ENCODE measurements at regions not wholly inside any gene's neighbourhood (a gene's known extent, or its start where the extent isn't known, plus 50 kb on each side); places are given as distances from the start of the nearest gene placed in this dataset.

GRCh38 chr16:59655031-59655430 is 920.9 kb upstream of the GOT2 start:
- no peaks in the 10 kb centered on the region for H4K20me1 ChIP-seq (ENCODE audit: insufficient read depth, low read length)
- no peaks in the 10 kb centered on the region for H3K27me3 ChIP-seq (replicated peaks; ENCODE audit: insufficient read depth, low read length)
- no peaks in the 10 kb centered on the region for H3K79me2 ChIP-seq (ENCODE audit: low read length)
- DNase-seq = no peak
- H3K9me3 ChIP-seq (replicated peaks; ENCODE audit: insufficient read depth, low read length) = no peaks in the 10 kb centered on the region
- H3K4me3 ChIP-seq (ENCODE audit: low read length) = no peak overlapping the region
- no peaks in the 10 kb centered on the region for H3F3A ChIP-seq (ENCODE audit: insufficient read depth, low read length)
- no peak overlapping the region for H3K4me2 ChIP-seq (ENCODE audit: low read depth, low read length)
- no peaks in the 10 kb centered on the region for H3K36me3 ChIP-seq (replicated peaks; ENCODE audit: insufficient read depth, low read length)
- H2AFZ ChIP-seq (ENCODE audit: low read length) = no peak overlapping the region
- no peaks in the 10 kb centered on the region for H3K4me1 ChIP-seq (ENCODE audit: low read length)
- H3K9ac ChIP-seq (ENCODE audit: low read length) = no peak overlapping the region
- H3K27ac ChIP-seq (ENCODE audit: low read length) = no peak overlapping the region
- TF ChIP-seq EZH2 (optimal IDR thresholded peaks at IDR 0.05; ENCODE audit: low read depth, low read length) (no peak), CTCF (IDR thresholded peaks at IDR 0.05; ENCODE audit: low read length) (no peak), EZH2phosphoT487 (IDR thresholded peaks at IDR 0.05; ENCODE audit: low read length) (no peak)
- H3K9me2 ChIP-seq (replicated peaks; ENCODE audit: insufficient read depth, low read length) = no peaks in the 10 kb centered on the region

GRCh38 chr16:59654455-59654854 is 920.3 kb upstream of the GOT2 start:
- H4K20me1 ChIP-seq (ENCODE audit: insufficient read depth, low read length) = no peaks in the 10 kb centered on the region
- no peaks in the 10 kb centered on the region for H3K9me2 ChIP-seq (replicated peaks; ENCODE audit: insufficient read depth, low read length)
- no peaks in the 10 kb centered on the region for H3F3A ChIP-seq (ENCODE audit: insufficient read depth, low read length)
- no peaks in the 10 kb centered on the region for H3K4me1 ChIP-seq (ENCODE audit: low read length)
- no peak overlapping the region for H2AFZ ChIP-seq (ENCODE audit: low read length)
- H3K4me3 ChIP-seq (ENCODE audit: low read length) = no peak overlapping the region
- no peaks in the 10 kb centered on the region for H3K9me3 ChIP-seq (replicated peaks; ENCODE audit: insufficient read depth, low read length)
- H3K79me2 ChIP-seq (ENCODE audit: low read length) = no peaks in the 10 kb centered on the region
- no peak overlapping the region for H3K4me2 ChIP-seq (ENCODE audit: low read depth, low read length)
- H3K36me3 ChIP-seq (replicated peaks; ENCODE audit: insufficient read depth, low read length) = no peaks in the 10 kb centered on the region
- no peak overlapping the region for H3K27ac ChIP-seq (ENCODE audit: low read length)
- no peak for DNase-seq
- no peaks in the 10 kb centered on the region for H3K27me3 ChIP-seq (replicated peaks; ENCODE audit: insufficient read depth, low read length)
- no peak overlapping the region for H3K9ac ChIP-seq (ENCODE audit: low read length)
- TF ChIP-seq EZH2 (optimal IDR thresholded peaks at IDR 0.05; ENCODE audit: low read depth, low read length) (no peak), CTCF (IDR thresholded peaks at IDR 0.05; ENCODE audit: low read length) (no peak), EZH2phosphoT487 (IDR thresholded peaks at IDR 0.05; ENCODE audit: low read length) (no peak)

DNA sequence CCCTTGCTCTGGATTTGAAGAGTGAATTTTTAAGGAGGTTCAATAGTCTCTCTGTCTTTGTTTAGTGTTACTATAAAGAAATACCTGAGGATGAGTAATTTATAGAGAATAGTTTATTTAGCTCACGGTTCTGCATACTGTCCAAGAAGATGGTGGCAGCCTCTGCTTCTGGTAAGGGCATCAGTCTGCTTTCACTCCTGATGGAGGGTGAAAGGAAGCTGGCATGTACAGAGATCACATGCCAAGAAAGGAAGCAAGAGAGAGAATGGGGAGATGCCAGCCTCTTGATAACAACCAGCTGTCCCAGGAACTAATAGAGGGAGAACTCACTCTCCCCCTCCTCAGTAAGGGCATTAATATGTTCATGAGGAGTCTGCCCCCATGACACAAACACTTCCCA is 917.5 kb upstream of the GOT2 start:
- no peaks in the 10 kb centered on the region for H3F3A ChIP-seq (ENCODE audit: insufficient read depth, low read length)
- H3K79me2 ChIP-seq (ENCODE audit: low read length) = no peaks in the 10 kb centered on the region
- H4K20me1 ChIP-seq (ENCODE audit: insufficient read depth, low read length) = no peaks in the 10 kb centered on the region
- H3K27ac ChIP-seq (ENCODE audit: low read length) = no peak overlapping the region
- no peaks in the 10 kb centered on the region for H3K36me3 ChIP-seq (replicated peaks; ENCODE audit: insufficient read depth, low read length)
- H3K4me3 ChIP-seq (ENCODE audit: low read length) = no peak overlapping the region
- TF ChIP-seq EZH2 (optimal IDR thresholded peaks at IDR 0.05; ENCODE audit: low read depth, low read length) (no peak), CTCF (IDR thresholded peaks at IDR 0.05; ENCODE audit: low read length) (no peak), EZH2phosphoT487 (IDR thresholded peaks at IDR 0.05; ENCODE audit: low read length) (no peak)
- no peak overlapping the region for H3K4me2 ChIP-seq (ENCODE audit: low read depth, low read length)
- DNase-seq = no peak
- no peak overlapping the region for H2AFZ ChIP-seq (ENCODE audit: low read length)
- no peaks in the 10 kb centered on the region for H3K9me3 ChIP-seq (replicated peaks; ENCODE audit: insufficient read depth, low read length)
- H3K9me2 ChIP-seq (replicated peaks; ENCODE audit: insufficient read depth, low read length) = no peaks in the 10 kb centered on the region
- H3K4me1 ChIP-seq (ENCODE audit: low read length) = no peaks in the 10 kb centered on the region
- no peak overlapping the region for H3K9ac ChIP-seq (ENCODE audit: low read length)
- no peaks in the 10 kb centered on the region for H3K27me3 ChIP-seq (replicated peaks; ENCODE audit: insufficient read depth, low read length)
